Stomach (tissue), 4 donors: ENCODE measurements at regions not wholly inside any gene's neighbourhood (a gene's known extent, or its start where the extent isn't known, plus 50 kb on each side); places are given as distances from the start of the nearest gene placed in this dataset.
"Not testable (repeated sequence)": the region's sequence is repeated elsewhere in the genome, so short reads cannot be mapped to it uniquely, and the experiment has no call there.

ENCODE experiments used
- EP300 ChIP-seq: sonication (generic); formaldehyde crosslinking; IDR thresholded peaks from one replicate; pipeline ENCODE4 v1.6.1; 2017; ENCODE audit warnings: antibody characterized with exemption
- POLR2A ChIP-seq, 4 donors: fragments of 450-650 bp; IDR thresholded peaks; one replicate each; pipeline ENCODE4 v1.6.1; 2016; ENCODE audit warnings: antibody characterized with exemption in 4 of 4, control low read depth in 2 of 4, mild to moderate bottlenecking in 1 of 4, moderate library complexity in 1 of 4
- POLR2AphosphoS5 ChIP-seq, 3 donors: sonication (generic); formaldehyde crosslinking; IDR thresholded peaks; one replicate each; pipeline ENCODE4 v1.6.1; 2016; ENCODE audit warnings: antibody characterized with exemption in 3 of 3

- not testable (repeated sequence) for TF ChIP-seq POLR2A (IDR thresholded peaks at IDR 0.05); POLR2AphosphoS5 (IDR thresholded peaks at IDR 0.05); EP300
These were observed 66.0 kb upstream of the AADACL2 start for GRCh38 chr3:151667762-151668161.
